ENCODE measurements at regions not wholly inside any gene's neighbourhood (a gene's known extent, or its start where the extent isn't known, plus 50 kb on each side); places are given as distances from the start of the nearest gene placed in this dataset.

DNA sequence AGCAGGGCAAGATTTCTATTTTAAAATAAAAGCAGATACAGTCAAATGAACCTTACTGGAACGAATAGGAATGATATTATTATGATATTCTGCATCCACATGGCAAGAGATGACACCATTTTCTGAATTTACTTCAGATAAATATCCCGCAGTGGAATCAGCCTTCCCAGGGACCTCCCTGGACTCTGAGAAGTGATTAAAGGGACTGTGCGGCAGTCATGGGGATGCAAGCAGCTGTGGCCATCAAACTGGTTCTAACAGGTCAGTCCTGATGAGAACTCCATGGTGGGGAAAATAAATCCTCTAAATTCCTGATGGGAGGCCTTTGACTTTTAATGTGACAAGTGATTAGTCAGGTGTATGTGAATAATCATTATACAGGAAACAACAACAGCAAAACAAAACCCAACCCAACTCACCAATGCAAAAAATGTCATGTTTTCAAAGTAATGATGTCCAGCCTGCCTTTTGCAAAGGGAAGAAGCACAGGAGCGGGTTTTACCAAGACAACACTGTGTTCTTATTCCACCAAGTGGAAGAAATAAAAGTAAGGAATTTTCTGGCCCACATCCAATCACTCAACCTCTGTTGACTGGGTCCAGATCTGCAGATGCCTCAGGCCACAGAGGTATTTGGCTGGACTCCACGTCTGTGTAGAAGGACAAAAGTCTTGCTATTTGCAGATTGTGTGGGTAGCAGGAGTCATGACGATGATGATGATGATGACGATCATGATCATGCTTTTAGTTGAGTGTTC, 61.9 kb upstream of the CITED2 start:
- H3K27me3 ChIP-seq (ENCODE audit: low read depth, low read length), result no peaks in the 10 kb centered on the region

DNA sequence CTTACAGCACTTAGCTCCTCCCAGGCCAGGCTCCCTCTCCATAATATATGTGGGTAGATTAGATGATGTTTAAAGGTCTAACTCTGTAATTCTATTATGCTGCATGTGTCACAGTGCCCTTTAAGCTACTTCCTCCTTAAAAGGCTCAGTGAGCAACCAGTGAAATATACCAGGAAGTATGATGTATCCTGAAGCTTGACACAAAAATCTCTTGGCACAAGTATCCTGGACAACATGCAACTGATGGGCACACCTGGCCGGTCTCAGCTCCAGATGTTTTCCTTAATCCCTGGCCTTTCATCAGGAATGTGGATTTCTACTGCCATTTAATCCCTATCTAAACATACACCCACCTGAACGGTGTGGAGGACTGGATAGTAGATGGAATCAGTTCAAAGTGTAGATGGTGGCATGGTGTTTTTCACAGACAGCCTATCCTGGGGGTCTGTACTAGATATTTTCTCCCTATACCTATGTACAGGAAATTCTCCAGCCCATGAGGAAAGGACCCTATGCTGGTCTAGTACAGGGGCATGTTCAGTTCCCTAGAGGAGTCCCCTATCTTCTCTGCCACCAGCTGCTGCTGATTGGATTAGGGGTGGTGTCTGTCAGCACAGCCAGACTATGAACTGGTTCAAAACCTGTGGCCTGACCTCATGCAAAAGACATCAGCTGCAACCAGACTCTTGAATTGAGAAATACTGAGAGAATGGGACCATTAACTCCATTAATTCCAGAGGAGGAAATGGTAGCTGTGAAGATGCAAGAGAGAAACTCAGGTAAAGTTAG, 59.4 kb upstream of the CITED2 start:
- Histone ChIP-seq H3K4me3 (ENCODE audit: low read depth in 1 of 2, low read length in 2 of 2) (no peak overlapping the region), H3K9me3 (ENCODE audit: control insufficient read depth in 1 of 2, low read length in 2 of 2) (no peaks in the 10 kb centered on the region), H3K27me3 (ENCODE audit: low read depth, low read length) (no peaks in the 10 kb centered on the region), H3K27ac (ENCODE audit: low read length) (no peak overlapping the region), H3K36me3 (ENCODE audit: control insufficient read depth in 1 of 2, insufficient read depth in 2 of 2, low read length in 2 of 2) (no peaks in the 10 kb centered on the region), H3K4me1 (ENCODE audit: control insufficient read depth in 1 of 2, insufficient read depth in 2 of 2, low read length in 2 of 2) (no peaks in the 10 kb centered on the region)

More for the DNA sequence above, 61.9 kb upstream of the CITED2 start:
- H3K9me3 ChIP-seq (ENCODE audit: control insufficient read depth in 1 of 2, low read length in 2 of 2), result no peaks in the 10 kb centered on the region
- H3K27ac ChIP-seq (ENCODE audit: low read length), result no peak overlapping the region
- no peaks in the 10 kb centered on the region for H3K4me1 ChIP-seq (ENCODE audit: control insufficient read depth in 1 of 2, insufficient read depth in 2 of 2, low read length in 2 of 2)
- no peaks in the 10 kb centered on the region for H3K36me3 ChIP-seq (ENCODE audit: control insufficient read depth in 1 of 2, insufficient read depth in 2 of 2, low read length in 2 of 2)
- no peak overlapping the region for H3K4me3 ChIP-seq (ENCODE audit: low read depth in 1 of 2, low read length in 2 of 2)

DNA sequence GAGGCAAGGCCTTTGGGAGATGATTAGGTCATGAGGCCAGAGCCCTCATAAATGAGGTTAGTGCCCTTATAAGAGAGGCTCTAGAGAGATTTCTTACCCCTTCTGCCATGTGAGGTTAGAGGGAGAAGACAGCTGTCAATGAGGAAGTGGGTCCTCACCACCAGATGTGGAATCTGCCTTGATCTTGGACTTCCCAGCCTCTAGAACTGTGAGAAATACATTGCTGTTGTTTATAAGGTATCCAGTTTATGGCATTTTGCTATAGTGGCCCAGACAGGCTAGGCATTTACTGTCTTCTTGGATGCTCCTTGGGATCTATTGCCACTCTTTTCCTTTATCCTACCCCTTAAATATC, 57.1 kb upstream of the CITED2 start:
- no peaks in the 10 kb centered on the region for H3K27me3 ChIP-seq (ENCODE audit: low read depth, low read length)

DNA sequence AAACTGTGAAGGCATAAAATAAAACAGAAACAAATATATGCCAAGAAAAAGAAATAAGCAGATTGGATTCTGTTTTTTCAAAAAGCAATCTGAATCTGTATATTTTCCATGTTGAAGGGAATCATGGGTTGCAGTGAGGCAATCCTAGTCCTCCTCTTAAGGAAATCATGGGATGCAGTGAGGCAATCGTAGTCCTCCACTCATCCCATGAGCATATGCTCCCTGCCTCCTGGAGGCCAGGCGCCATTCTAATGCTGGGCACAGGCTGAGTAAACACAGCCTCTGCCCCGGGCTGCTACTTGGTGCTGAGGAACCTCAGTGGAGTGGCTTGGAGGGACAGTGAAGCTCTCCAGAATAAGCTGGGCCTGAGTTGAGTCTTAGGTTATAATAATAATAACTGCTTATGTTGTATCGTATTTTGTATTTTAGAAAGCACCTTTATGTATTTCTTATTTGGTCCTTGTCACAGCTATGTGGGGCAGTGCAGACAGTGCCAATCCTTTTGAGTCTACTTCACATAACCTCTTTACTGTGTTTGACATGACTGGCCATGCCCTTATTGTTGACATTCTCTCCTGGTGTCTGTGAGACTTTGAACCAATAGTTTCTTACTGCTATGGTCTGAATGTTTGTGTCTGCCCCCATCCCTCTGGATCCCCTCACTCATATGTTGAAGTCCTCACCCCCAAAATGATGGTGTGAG, 56.6 kb upstream of the CITED2 start:
- Histone ChIP-seq H3K36me3 (ENCODE audit: control insufficient read depth in 1 of 2, insufficient read depth in 2 of 2, low read length in 2 of 2) (no peaks in the 10 kb centered on the region), H3K27ac (ENCODE audit: low read length) (no peak overlapping the region), H3K4me1 (ENCODE audit: control insufficient read depth in 1 of 2, insufficient read depth in 2 of 2, low read length in 2 of 2) (no peaks in the 10 kb centered on the region)

More for the DNA sequence above, 57.1 kb upstream of the CITED2 start:
- Histone ChIP-seq H3K9me3 (ENCODE audit: control insufficient read depth in 1 of 2, low read length in 2 of 2) (no peaks in the 10 kb centered on the region), H3K36me3 (ENCODE audit: control insufficient read depth in 1 of 2, insufficient read depth in 2 of 2, low read length in 2 of 2) (no peaks in the 10 kb centered on the region), H3K4me3 (ENCODE audit: low read depth in 1 of 2, low read length in 2 of 2) (no peak overlapping the region), H3K4me1 (ENCODE audit: control insufficient read depth in 1 of 2, insufficient read depth in 2 of 2, low read length in 2 of 2) (no peaks in the 10 kb centered on the region), H3K27ac (ENCODE audit: low read length) (no peak overlapping the region)

DNA sequence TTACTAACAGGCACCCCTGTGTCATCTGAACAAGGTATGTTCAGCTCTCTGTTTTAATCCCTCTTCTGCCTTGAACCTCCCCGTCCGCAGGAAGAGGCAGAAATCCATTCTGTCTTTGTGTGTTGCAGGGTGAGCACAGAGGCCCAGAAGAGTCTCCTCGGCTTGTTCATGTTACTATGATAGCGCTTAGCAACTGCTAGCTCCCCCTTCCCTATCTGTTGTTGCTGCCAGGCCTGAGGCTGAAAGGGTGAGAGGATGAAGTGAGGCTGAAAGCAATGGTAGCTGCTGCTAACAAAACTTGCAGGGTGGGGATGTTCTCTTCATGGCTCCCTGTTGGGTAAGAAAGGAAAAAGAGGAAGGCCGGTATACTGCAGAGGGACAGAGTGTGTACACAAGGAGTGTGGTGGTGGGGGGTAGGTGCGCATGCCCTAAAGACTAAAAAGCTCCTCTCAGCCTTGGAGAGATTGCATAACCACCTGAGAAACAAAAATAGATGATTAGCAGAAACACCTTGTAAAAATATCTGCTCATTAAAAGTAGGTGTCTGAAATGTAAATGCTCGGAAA, 55.2 kb upstream of the CITED2 start:
- no peaks in the 10 kb centered on the region for H3K9me3 ChIP-seq (ENCODE audit: control insufficient read depth in 1 of 2, low read length in 2 of 2)
- no peaks in the 10 kb centered on the region for H3K36me3 ChIP-seq (ENCODE audit: control insufficient read depth in 1 of 2, insufficient read depth in 2 of 2, low read length in 2 of 2)
- no peaks in the 10 kb centered on the region for H3K4me1 ChIP-seq (ENCODE audit: control insufficient read depth in 1 of 2, insufficient read depth in 2 of 2, low read length in 2 of 2)
- no peaks in the 10 kb centered on the region for H3K27me3 ChIP-seq (ENCODE audit: low read depth, low read length)
- no peak overlapping the region for H3K27ac ChIP-seq (ENCODE audit: low read length)
- H3K4me3 ChIP-seq (ENCODE audit: low read depth in 1 of 2, low read length in 2 of 2), result no peak overlapping the region

More for the DNA sequence above, 56.6 kb upstream of the CITED2 start:
- Histone ChIP-seq H3K27me3 (ENCODE audit: low read depth, low read length) (no peaks in the 10 kb centered on the region), H3K9me3 (ENCODE audit: control insufficient read depth in 1 of 2, low read length in 2 of 2) (no peaks in the 10 kb centered on the region), H3K4me3 (ENCODE audit: low read depth in 1 of 2, low read length in 2 of 2) (no peak overlapping the region)

DNA sequence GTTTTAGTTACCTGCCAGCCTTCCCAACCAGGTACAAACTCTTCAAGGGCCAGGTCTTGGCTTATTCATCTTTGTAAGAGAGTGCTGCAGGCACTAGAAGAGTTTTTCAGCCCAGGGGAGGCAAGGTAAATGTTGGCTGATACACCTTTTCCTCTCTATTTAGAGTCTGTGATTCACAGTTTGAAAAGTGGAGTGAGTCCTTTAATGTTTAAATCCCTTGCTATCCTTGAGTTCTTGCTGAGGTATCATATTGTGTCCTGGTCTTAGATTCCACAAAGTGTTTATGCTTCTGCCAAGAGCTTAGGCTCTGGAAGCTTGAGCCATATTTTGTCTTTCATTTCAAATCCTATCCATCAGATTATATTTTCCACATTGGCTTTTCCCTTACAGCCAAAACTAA, 52.8 kb upstream of the CITED2 start:
- no peaks in the 10 kb centered on the region for H3K27me3 ChIP-seq (ENCODE audit: low read depth, low read length)
- no peak overlapping the region for H3K4me3 ChIP-seq (ENCODE audit: low read depth in 1 of 2, low read length in 2 of 2)
- no peaks in the 10 kb centered on the region for H3K9me3 ChIP-seq (ENCODE audit: control insufficient read depth in 1 of 2, low read length in 2 of 2)
- H3K27ac ChIP-seq (ENCODE audit: low read length), result no peak overlapping the region
- H3K36me3 ChIP-seq (ENCODE audit: control insufficient read depth in 1 of 2, insufficient read depth in 2 of 2, low read length in 2 of 2), result no peaks in the 10 kb centered on the region
- no peaks in the 10 kb centered on the region for H3K4me1 ChIP-seq (ENCODE audit: control insufficient read depth in 1 of 2, insufficient read depth in 2 of 2, low read length in 2 of 2)

DNA sequence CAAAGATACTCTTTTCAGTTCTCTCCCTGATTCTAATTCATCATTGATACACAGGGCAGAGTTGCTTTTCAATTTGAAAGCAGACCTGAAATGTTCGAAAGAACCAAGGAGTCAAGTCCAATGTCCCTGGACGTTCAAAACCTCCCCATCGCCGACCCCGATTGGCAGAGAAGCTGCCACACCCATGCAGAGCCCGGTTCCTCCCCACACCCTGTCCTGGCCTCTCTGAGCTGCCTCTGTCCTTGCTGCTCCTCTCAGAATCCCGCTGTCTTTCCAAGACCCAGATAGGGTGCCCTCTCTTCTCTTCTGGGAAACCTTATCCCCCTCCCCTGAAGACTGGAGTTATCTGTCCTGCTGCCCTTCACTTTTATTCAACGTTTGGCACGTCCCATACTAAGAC, 52.3 kb upstream of the CITED2 start:
- H3K4me1 ChIP-seq (ENCODE audit: control insufficient read depth in 1 of 2, insufficient read depth in 2 of 2, low read length in 2 of 2), result no peaks in the 10 kb centered on the region
- no peaks in the 10 kb centered on the region for H3K9me3 ChIP-seq (ENCODE audit: control insufficient read depth in 1 of 2, low read length in 2 of 2)
- no peaks in the 10 kb centered on the region for H3K27me3 ChIP-seq (ENCODE audit: low read depth, low read length)
- H3K4me3 ChIP-seq (ENCODE audit: low read depth in 1 of 2, low read length in 2 of 2), result no peak overlapping the region
- no peak overlapping the region for H3K27ac ChIP-seq (ENCODE audit: low read length)
- no peaks in the 10 kb centered on the region for H3K36me3 ChIP-seq (ENCODE audit: control insufficient read depth in 1 of 2, insufficient read depth in 2 of 2, low read length in 2 of 2)

DNA sequence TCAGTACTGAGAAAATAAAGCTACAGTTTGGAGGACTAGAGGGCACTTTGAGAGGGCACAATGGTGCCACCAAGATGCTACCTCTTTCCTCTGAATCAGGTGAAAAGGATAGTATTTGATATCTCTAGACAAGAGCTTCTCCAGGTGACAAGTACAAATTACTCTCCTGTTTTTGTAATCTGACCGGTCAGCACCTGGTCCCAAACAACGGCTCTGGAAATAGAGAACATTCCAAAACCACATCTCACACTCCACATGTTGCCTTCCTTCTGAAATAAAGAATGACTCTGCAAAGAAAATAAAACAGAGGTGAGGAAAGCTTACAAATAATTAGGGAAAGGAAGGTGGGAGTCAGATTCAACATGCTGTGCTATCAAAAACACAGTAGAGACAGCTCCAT, 51.3 kb upstream of the CITED2 start:
- H3K27ac ChIP-seq (ENCODE audit: low read length), result no peak overlapping the region
- no peaks in the 10 kb centered on the region for H3K9me3 ChIP-seq (ENCODE audit: control insufficient read depth in 1 of 2, low read length in 2 of 2)
- no peaks in the 10 kb centered on the region for H3K36me3 ChIP-seq (ENCODE audit: control insufficient read depth in 1 of 2, insufficient read depth in 2 of 2, low read length in 2 of 2)
- no peaks in the 10 kb centered on the region for H3K4me1 ChIP-seq (ENCODE audit: control insufficient read depth in 1 of 2, insufficient read depth in 2 of 2, low read length in 2 of 2)
- H3K27me3 ChIP-seq (ENCODE audit: low read depth, low read length), result no peaks in the 10 kb centered on the region
- H3K4me3 ChIP-seq (ENCODE audit: low read depth in 1 of 2, low read length in 2 of 2), result no peak overlapping the region

DNA sequence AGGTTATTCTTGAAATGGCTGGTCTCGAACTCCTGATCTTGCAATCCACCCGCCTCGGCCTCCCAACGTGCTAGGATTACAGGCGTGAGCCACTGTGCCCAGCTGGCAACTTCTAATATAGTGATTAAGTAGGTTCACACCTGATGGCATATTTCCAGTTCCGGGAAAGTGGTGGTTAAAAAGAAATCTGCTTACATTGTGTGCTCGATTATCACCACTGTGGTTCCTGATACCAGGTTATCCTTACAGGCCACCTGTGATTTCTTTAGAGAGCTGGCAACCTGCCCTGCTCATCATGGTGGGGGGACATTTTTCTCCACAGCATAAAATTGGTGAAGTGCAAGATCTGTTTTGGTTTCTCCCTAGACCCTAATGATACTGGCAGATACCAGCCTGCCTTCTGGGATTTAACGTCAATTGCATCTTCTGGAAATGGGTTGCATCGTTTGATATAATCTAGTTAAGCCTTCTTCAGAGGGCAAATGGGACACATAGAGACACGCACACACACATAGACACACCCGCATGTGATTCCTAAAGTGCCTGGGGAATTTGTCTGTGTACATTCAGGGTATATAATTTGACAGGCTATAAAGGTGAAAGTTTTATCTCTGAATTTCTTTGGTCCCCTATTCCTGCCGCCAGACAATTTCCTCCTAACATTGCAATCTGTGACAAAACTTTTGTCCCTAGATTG, 49.7 kb upstream of the CITED2 start:
- no peaks in the 10 kb centered on the region for H3K4me1 ChIP-seq (ENCODE audit: control insufficient read depth in 1 of 2, insufficient read depth in 2 of 2, low read length in 2 of 2)
- no peak overlapping the region for H3K4me3 ChIP-seq (ENCODE audit: low read depth in 1 of 2, low read length in 2 of 2)
- no peak overlapping the region for H3K27ac ChIP-seq (ENCODE audit: low read length)
- H3K36me3 ChIP-seq (ENCODE audit: control insufficient read depth in 1 of 2, insufficient read depth in 2 of 2, low read length in 2 of 2), result no peaks in the 10 kb centered on the region
- no peaks in the 10 kb centered on the region for H3K27me3 ChIP-seq (ENCODE audit: low read depth, low read length)
- no peaks in the 10 kb centered on the region for H3K9me3 ChIP-seq (ENCODE audit: control insufficient read depth in 1 of 2, low read length in 2 of 2)
